Lung (tissue), 11 donors: ENCODE measurements at regions not wholly inside any gene's neighbourhood (a gene's known extent, or its start where the extent isn't known, plus 50 kb on each side); places are given as distances from the start of the nearest gene placed in this dataset.

Source experiments
- ATAC-seq: fragments of 200-7000 bp; cut with Tn5 transposase; one replicate; pipeline ENCODE4 v1.9.1; 2020; ENCODE audit warnings: moderate number of reproducible peaks; ENCODE audit not compliant: insufficient read depth, low FRiP score
- DNase-seq, 3 donors: peaks; one replicate each; pipeline ENCODE4 v3.0.0-alpha.2; 2013 to 2017
- H3K27ac ChIP-seq, 2 donors: one replicate each; pipeline ENCODE4 v1.5.1; 2013; ENCODE audit warnings: mild to moderate bottlenecking in 2 of 2, moderate library complexity in 2 of 2, control low read depth in 1 of 2, inconsistent platforms in 1 of 2, low read depth in 1 of 2, low read length in 1 of 2
- H3K27me3 ChIP-seq, 3 donors: one replicate each; pipeline ENCODE4 v1.5.1; 2013; ENCODE audit warnings: low read length in 2 of 3; ENCODE audit not compliant: control insufficient read depth in 3 of 3, insufficient read depth in 3 of 3
- H3K36me3 ChIP-seq, 4 donors: one replicate each; pipeline ENCODE4 v1.5.1; 2013; ENCODE audit warnings: low read length in 4 of 4, mild to moderate bottlenecking in 1 of 4, moderate library complexity in 1 of 4; ENCODE audit not compliant: control insufficient read depth in 4 of 4, insufficient read depth in 4 of 4
- H3K4me1 ChIP-seq, 5 donors: one replicate each; pipeline ENCODE4 v1.5.1; 2013; ENCODE audit warnings: low read length in 5 of 5, mild to moderate bottlenecking in 2 of 5, moderate library complexity in 1 of 5; ENCODE audit not compliant: control insufficient read depth in 5 of 5, insufficient read depth in 5 of 5
- H3K4me3 ChIP-seq: one replicate; pipeline ENCODE4 v1.5.1; 2013; ENCODE audit warnings: mild to moderate bottlenecking, control low read depth, moderate library complexity
- H3K9ac ChIP-seq, 2 donors: one replicate each; pipeline ENCODE4 v1.5.1; 2013; ENCODE audit warnings: low read length in 2 of 2, control low read depth in 1 of 2; ENCODE audit not compliant: insufficient read depth in 1 of 2
- H3K9me3 ChIP-seq, 4 donors: one replicate each; pipeline ENCODE4 v1.5.1; 2013; ENCODE audit warnings: low read length in 3 of 4, mild to moderate bottlenecking in 1 of 4, moderate library complexity in 1 of 4; ENCODE audit not compliant: control insufficient read depth in 4 of 4, insufficient read depth in 3 of 4
- WGBS, 2 donors: extraction: QIAGEN DNeasy Blood & Tissue Kit; methylation state at CpG; one replicate each; pipeline ENCODE4 v1.1.7; 2013; 5-methylcytosine and 5-hydroxymethylcytosine counted together
- TF ChIP-seq, protein P1 (sequence below): IDR thresholded peaks from 2 replicates; pipeline ENCODE4 v1.5.1; 2012; ENCODE audit warnings: mild to moderate bottlenecking; ENCODE audit errors: control extremely low read depth, extremely low read depth
- donor health status: control.
- donor health status: control.
- donor health status: Bipolar disorder and iron deficiency.
- donor health status: healthy.
- donor health status: DM: yes; HTN: yes; CAD: no.

- H3K27ac ChIP-seq, result no peak overlapping the region
- TF ChIP-seq, protein P1, sequence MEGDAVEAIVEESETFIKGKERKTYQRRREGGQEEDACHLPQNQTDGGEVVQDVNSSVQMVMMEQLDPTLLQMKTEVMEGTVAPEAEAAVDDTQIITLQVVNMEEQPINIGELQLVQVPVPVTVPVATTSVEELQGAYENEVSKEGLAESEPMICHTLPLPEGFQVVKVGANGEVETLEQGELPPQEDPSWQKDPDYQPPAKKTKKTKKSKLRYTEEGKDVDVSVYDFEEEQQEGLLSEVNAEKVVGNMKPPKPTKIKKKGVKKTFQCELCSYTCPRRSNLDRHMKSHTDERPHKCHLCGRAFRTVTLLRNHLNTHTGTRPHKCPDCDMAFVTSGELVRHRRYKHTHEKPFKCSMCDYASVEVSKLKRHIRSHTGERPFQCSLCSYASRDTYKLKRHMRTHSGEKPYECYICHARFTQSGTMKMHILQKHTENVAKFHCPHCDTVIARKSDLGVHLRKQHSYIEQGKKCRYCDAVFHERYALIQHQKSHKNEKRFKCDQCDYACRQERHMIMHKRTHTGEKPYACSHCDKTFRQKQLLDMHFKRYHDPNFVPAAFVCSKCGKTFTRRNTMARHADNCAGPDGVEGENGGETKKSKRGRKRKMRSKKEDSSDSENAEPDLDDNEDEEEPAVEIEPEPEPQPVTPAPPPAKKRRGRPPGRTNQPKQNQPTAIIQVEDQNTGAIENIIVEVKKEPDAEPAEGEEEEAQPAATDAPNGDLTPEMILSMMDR, result no peak
- DNase-seq (no peak), ATAC-seq (no peak)
- no peak overlapping the region for H3K4me3 ChIP-seq
- no peaks in the 10 kb centered on the region for H3K36me3 ChIP-seq
- WGBS, 2 donors, result 89 to 95% methylated on average over 6 of the region's 6 CpGs
- peaks cover 0 to 7% (median 0%) of the 10 kb centered on the region in 4 donors for H3K9me3 ChIP-seq
- no peaks in the 10 kb centered on the region for H3K4me1 ChIP-seq
- no peaks in the 10 kb centered on the region for H3K27me3 ChIP-seq
- H3K9ac ChIP-seq, result no peak overlapping the region
Measured at GRCh38 chr4:136847881-136848621, 684.2 kb downstream of the PCDH18 start.

DNA sequence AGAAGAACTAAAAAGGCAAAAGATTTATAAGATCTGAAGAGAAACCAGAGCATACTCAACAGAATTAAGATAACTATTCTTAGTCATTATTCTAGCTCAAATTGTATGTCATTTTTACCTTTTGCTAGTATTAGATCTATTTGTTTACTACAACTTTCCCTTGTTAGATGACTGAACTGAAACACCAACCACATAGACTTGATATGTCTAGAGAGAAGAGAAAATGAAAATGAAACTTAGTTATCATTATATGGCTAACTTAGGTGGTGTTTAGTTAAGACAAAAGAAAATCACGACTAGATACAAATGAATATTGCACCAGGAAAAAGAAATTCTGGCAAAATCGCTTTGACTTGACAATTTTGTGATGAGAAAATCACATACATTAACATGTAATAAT, 690.8 kb downstream of the PCDH18 start:
- Histone ChIP-seq H3K9ac (no peak overlapping the region), H3K27ac (no peak overlapping the region), H3K4me1 (no peaks in the 10 kb centered on the region), H3K4me3 (no peak overlapping the region), H3K36me3 (no peaks in the 10 kb centered on the region), H3K27me3 (no peaks in the 10 kb centered on the region), H3K9me3 (no peaks in the 10 kb centered on the region)
- ATAC-seq (no peak), DNase-seq (no peak)
- TF ChIP-seq, protein P1, result no peak
- WGBS, 2 donors, result 73 to 76% methylated on average over 2 of the region's 2 CpGs

GRCh38 chr4:136838607-136839006, 693.7 kb downstream of the PCDH18 start:
- Histone ChIP-seq H3K36me3 (no peaks in the 10 kb centered on the region), H3K9ac (no peak overlapping the region), H3K9me3 (no peaks in the 10 kb centered on the region), H3K4me1 (no peaks in the 10 kb centered on the region), H3K27me3 (no peaks in the 10 kb centered on the region), H3K27ac (no peak overlapping the region), H3K4me3 (no peak overlapping the region)
- DNase-seq (no peak), ATAC-seq (no peak)
- TF ChIP-seq, protein P1, result no peak

DNA sequence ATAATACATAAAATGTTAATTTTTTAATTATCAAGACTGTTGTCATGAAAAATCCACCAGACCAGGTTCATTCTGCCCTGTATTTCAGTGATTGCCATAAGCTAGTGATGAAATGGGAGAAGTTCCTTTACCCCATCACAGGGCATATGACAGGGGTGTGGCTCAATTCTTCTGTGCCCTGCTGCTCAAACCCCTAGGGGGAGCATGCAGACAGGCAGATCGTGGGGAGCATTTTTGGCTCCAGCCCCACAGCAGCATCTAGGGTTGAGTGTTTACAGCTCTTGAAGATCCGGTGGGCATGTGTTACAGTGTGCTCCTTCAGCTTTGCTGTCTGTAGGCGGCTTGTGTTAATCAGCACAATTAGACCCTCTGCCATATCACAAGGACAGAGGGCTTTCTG, 700.7 kb downstream of the PCDH18 start:
- Histone ChIP-seq H3K27ac (no peak overlapping the region), H3K4me3 (no peak overlapping the region), H3K9me3 (no peaks in the 10 kb centered on the region), H3K4me1 (no peaks in the 10 kb centered on the region), H3K9ac (no peak overlapping the region), H3K27me3 (no peaks in the 10 kb centered on the region), H3K36me3 (no peaks in the 10 kb centered on the region)
- WGBS, 2 donors, result 75 to 82% methylated on average over 3 of the region's 3 CpGs
- ATAC-seq (no peak), DNase-seq (no peak)
- TF ChIP-seq, protein P1, result no peak
